H1 (cell line): ENCODE measurements at regions not wholly inside any gene's neighbourhood (a gene's known extent, or its start where the extent isn't known, plus 50 kb on each side); places are given as distances from the start of the nearest gene placed in this dataset.

Source experiments
- CTCF ChIA-PET: fragments of 300-600 bp; sonication (Branson Sonifier 250); formaldehyde crosslinking; loops from one replicate; lab custom pipeline; 2021; ENCODE audit not compliant: partially characterized antibody; lab: Charles Lee
- POLR2A ChIA-PET: fragments of 300-600 bp; sonication (Branson Sonifier 250); formaldehyde crosslinking; loops from one replicate; lab custom pipeline; 2021; ENCODE audit warnings: inconsistent platforms; ENCODE audit not compliant: partially characterized antibody; lab: Charles Lee
- DNase-seq, 2 experiments: peaks; one replicate each; pipeline versions ENCODE4 v3.0.0 to v3.0.0-alpha.2; 2010 to 2022; ENCODE audit warnings: low spot score in 2 of 2, low read depth in 1 of 2, mixed read lengths in 1 of 2
- FAIRE-seq: peaks from 2 replicates; lab custom pipeline; 2011; peaks lifted over from hg19 to GRCh38; lab: Jason Lieb, UNC
- H2AFZ ChIP-seq: 2 replicates; pipeline ENCODE4 v1.8.1; 2012; ENCODE audit warnings: low read length, inconsistent platforms
- H2AK5ac ChIP-seq: 2 replicates; pipeline ENCODE4 v1.6.1; 2013; ENCODE audit warnings: low read depth, low read length
- H2BK120ac ChIP-seq: replicated peaks from 2 replicates; pipeline ENCODE3; 2013; ENCODE audit warnings: low read depth, low read length, inconsistent platforms
- H2BK12ac ChIP-seq: 2 replicates; pipeline ENCODE4 v1.6.1; 2013; ENCODE audit warnings: low read depth, low read length
- H2BK15ac ChIP-seq: 2 replicates; pipeline ENCODE4 v1.6.1; 2013; ENCODE audit warnings: low read length
- H2BK20ac ChIP-seq: 2 replicates; pipeline ENCODE4 v1.6.1; 2013; ENCODE audit warnings: low read length
- H2BK5ac ChIP-seq: 2 replicates; pipeline ENCODE4 v1.6.1; 2013; ENCODE audit warnings: low read depth, low read length
- H3K14ac ChIP-seq: 2 replicates; pipeline ENCODE4 v1.6.1; 2013; ENCODE audit warnings: inconsistent platforms; ENCODE audit not compliant: insufficient read length
- H3K18ac ChIP-seq: 2 replicates; pipeline ENCODE4 v1.6.1; 2013; ENCODE audit warnings: low read length; ENCODE audit errors: extremely low read depth
- H3K23ac ChIP-seq: 2 replicates; pipeline ENCODE4 v1.6.1; 2013; ENCODE audit warnings: inconsistent platforms; ENCODE audit not compliant: insufficient read length
- H3K23me2 ChIP-seq: 2 replicates; pipeline ENCODE4 v1.6.1; 2013; ENCODE audit warnings: low read depth, low read length
- H3K27ac ChIP-seq: 2 replicates; pipeline ENCODE4 v1.6.1; 2011; ENCODE audit warnings: low read depth, low read length, inconsistent platforms
- H3K27me3 ChIP-seq, 4 experiments: replicated peaks in 1 of 4; 1 replicate in 1 of 4; 2 replicates in 3 of 4; pipeline versions ENCODE4 v1.6.1 to v1.8.1; 2011 to 2013; ENCODE audit warnings: low read length in 3 of 4, mild to moderate bottlenecking in 3 of 4, inconsistent platforms in 2 of 4, mixed read lengths in 2 of 4, moderate library complexity in 1 of 4; ENCODE audit not compliant: control insufficient read depth in 3 of 4, insufficient read depth in 3 of 4; ENCODE audit errors: extremely low read depth in 1 of 4
- H3K36me3 ChIP-seq, 4 experiments: 2 replicates each; pipeline versions ENCODE4 v1.6.1 to v1.8.1; 2011 to 2013; ENCODE audit warnings: mild to moderate bottlenecking in 4 of 4, low read length in 3 of 4, moderate library complexity in 2 of 4, control low read depth in 1 of 4, inconsistent platforms in 1 of 4; ENCODE audit not compliant: insufficient read depth in 4 of 4, control insufficient read depth in 2 of 4
- H3K4ac ChIP-seq: replicated peaks from 2 replicates; pipeline ENCODE3; 2013; ENCODE audit warnings: low read length, low read depth, mixed read lengths, inconsistent platforms; ENCODE audit not compliant: insufficient read length
- H3K4me1 ChIP-seq, 4 experiments: replicated peaks in 1 of 4; 1 replicate in 1 of 4; 2 replicates in 3 of 4; pipeline versions ENCODE4 v1.6.1 to v1.8.1; 2011 to 2013; ENCODE audit warnings: low read length in 3 of 4, inconsistent platforms in 2 of 4, mixed read lengths in 1 of 4; ENCODE audit not compliant: insufficient read depth in 4 of 4, control insufficient read depth in 3 of 4
- H3K4me2 ChIP-seq, 2 experiments: 2 replicates each; pipeline versions ENCODE4 v1.6.1 to v1.8.1; 2011 to 2013; ENCODE audit warnings: low read depth in 2 of 2, low read length in 2 of 2, control low read depth in 1 of 2, inconsistent platforms in 1 of 2, mild to moderate bottlenecking in 1 of 2; ENCODE audit not compliant: insufficient read depth in 1 of 2
- H3K4me3 ChIP-seq, 4 experiments: fragments of 200-600, 300-600 bp in 1 of 4; sonication (generic), shearing (Covaris generic), sonication (Bioruptor Twin) in 1 of 4; 2 replicates each; pipeline versions ENCODE4 v1.5.1 to v1.8.1; 2011 to 2016; ENCODE audit warnings: low read length in 4 of 4, low read depth in 3 of 4, control low read depth in 2 of 4, inconsistent platforms in 2 of 4, mild to moderate bottlenecking in 2 of 4, mixed read lengths in 1 of 4, moderate library complexity in 1 of 4; ENCODE audit not compliant: insufficient read depth in 2 of 4; ENCODE audit errors: extremely low read depth in 1 of 4
- H3K56ac ChIP-seq: replicated peaks from 2 replicates; pipeline ENCODE3; 2013; ENCODE audit warnings: low read depth, mild to moderate bottlenecking, mixed read lengths, low read length, inconsistent platforms; ENCODE audit not compliant: insufficient read length
- H3K79me1 ChIP-seq: 2 replicates; pipeline ENCODE4 v1.6.1; 2013; ENCODE audit warnings: low read depth, low read length, control low read depth
- H3K79me2 ChIP-seq, 2 experiments: 2 replicates each; pipeline versions ENCODE4 v1.6.1 to v1.8.1; 2012 to 2013; ENCODE audit warnings: low read length in 2 of 2, mild to moderate bottlenecking in 2 of 2, inconsistent platforms in 1 of 2; ENCODE audit not compliant: insufficient read depth in 2 of 2, control insufficient read depth in 1 of 2
- H3K9ac ChIP-seq, 4 experiments: replicated peaks in 1 of 4; 1 replicate in 1 of 4; 2 replicates in 3 of 4; pipeline versions ENCODE4 v1.6.1 to v1.8.1; 2011 to 2013; ENCODE audit warnings: low read depth in 3 of 4, low read length in 3 of 4, control low read depth in 2 of 4, mild to moderate bottlenecking in 2 of 4, moderate library complexity in 2 of 4, inconsistent platforms in 1 of 4; ENCODE audit errors: extremely low read depth in 1 of 4
- H3K9me3 ChIP-seq, 2 experiments: 2 replicates each; pipeline versions ENCODE4 v1.6.1 to v1.8.1; 2012 to 2013; ENCODE audit warnings: mild to moderate bottlenecking in 2 of 2, moderate library complexity in 2 of 2, control low read depth in 1 of 2, inconsistent platforms in 1 of 2, low read depth in 1 of 2, low read length in 1 of 2, mixed read lengths in 1 of 2; ENCODE audit not compliant: insufficient read depth in 2 of 2
- H4K20me1 ChIP-seq, 2 experiments: replicated peaks in 1 of 2; 2 replicates each; pipeline versions ENCODE3 to v1.8.1; 2011 to 2013; ENCODE audit warnings: inconsistent platforms in 2 of 2, low read length in 2 of 2, mild to moderate bottlenecking in 1 of 2; ENCODE audit not compliant: insufficient read depth in 2 of 2, control insufficient read depth in 1 of 2
- H4K5ac ChIP-seq: 2 replicates; pipeline ENCODE4 v1.6.1; 2013; ENCODE audit warnings: low read length, low read depth, mixed read lengths, inconsistent platforms; ENCODE audit not compliant: insufficient read length
- H4K8ac ChIP-seq: 2 replicates; pipeline ENCODE4 v1.8.0; 2013; ENCODE audit warnings: mild to moderate bottlenecking, moderate library complexity, low read length, inconsistent platforms; ENCODE audit not compliant: insufficient read depth; ENCODE audit errors: extremely low read depth
- H4K91ac ChIP-seq: replicated peaks from 2 replicates; pipeline ENCODE3; 2013; ENCODE audit warnings: low read length, mixed read lengths, inconsistent platforms; ENCODE audit not compliant: insufficient read length
- CBX5 ChIP-seq: fragments of 300-800, 300-1000 bp; sonication (generic); IDR thresholded peaks from 2 replicates; pipeline ENCODE4 v1.7.1; 2016; ENCODE audit warnings: antibody characterized with exemption, low read length, low read depth
- CHD1 ChIP-seq: IDR thresholded peaks from 2 replicates; pipeline ENCODE4 v1.6.1; 2012; ENCODE audit warnings: low read depth, low read length, improper control_type of control experiment
- CREB1 ChIP-seq: IDR thresholded peaks from 2 replicates; pipeline ENCODE4 v1.6.1; 2012; ENCODE audit warnings: inconsistent platforms
- HDAC2 ChIP-seq, 2 experiments: fragments of 300-600 bp in 1 of 2; sonication (generic) in 1 of 2; IDR thresholded peaks; 2 replicates each; pipeline ENCODE4 v1.6.1; 2011 to 2012; ENCODE audit warnings: low read depth in 2 of 2, low read length in 2 of 2, mild to moderate bottlenecking in 2 of 2, moderate library complexity in 2 of 2, borderline replicate concordance in 1 of 2, inconsistent platforms in 1 of 2
- POLR2AphosphoS5 ChIP-seq: IDR thresholded peaks from 2 replicates; pipeline ENCODE4 v1.6.1; 2011; ENCODE audit warnings: low read depth, low read length
- SIN3A ChIP-seq, 2 experiments: IDR thresholded peaks in 1 of 2; conservative IDR thresholded peaks in 1 of 2; 2 replicates each; pipeline ENCODE4 v1.6.1; 2011 to 2012; ENCODE audit warnings: low read length in 2 of 2, improper control_type of control experiment in 1 of 2, low read depth in 1 of 2, mild to moderate bottlenecking in 1 of 2
- SP1 ChIP-seq: IDR thresholded peaks from 2 replicates; pipeline ENCODE4 v1.6.1; 2011; ENCODE audit warnings: low read depth, low read length
- SUZ12 ChIP-seq: fragments of 200-600 bp; sonication (generic); IDR thresholded peaks from 2 replicates; pipeline ENCODE4 v1.6.1; 2012; ENCODE audit warnings: mild to moderate bottlenecking, inconsistent platforms, low read length, moderate library complexity, mixed read lengths
- TEAD4 ChIP-seq: IDR thresholded peaks from 2 replicates; pipeline ENCODE4 v1.6.1; 2012; ENCODE audit warnings: low read depth, low read length, inconsistent platforms, mixed read lengths
- WGBS, 2 experiments: shearing (Covaris generic) in 1 of 2; methylation state at CpG; one replicate each; pipeline versions ENCODE4 v1.1.6 to v1.1.7; 2013 to 2015; ENCODE audit warnings: low lambda C conversion rate in 2 of 2, mixed read lengths in 2 of 2, inconsistent platforms in 1 of 2, low coverage in 1 of 2, missing lambda C conversion rate in 1 of 2; ENCODE audit not compliant: insufficient replicate concordance in 2 of 2, insufficient coverage in 1 of 2, insufficient read length in 1 of 2; ENCODE audit errors: extremely low coverage in 1 of 2, missing lambda C conversion rate in 1 of 2; 5-methylcytosine and 5-hydroxymethylcytosine counted together
- TF ChIP-seq, protein P1 (sequence below): IDR thresholded peaks from 2 replicates; pipeline ENCODE4 v1.6.1; 2012; ENCODE audit warnings: low read length, inconsistent platforms
- TF ChIP-seq, protein P2 (sequence below): IDR thresholded peaks from 2 replicates; pipeline ENCODE4 v1.6.1; 2012; ENCODE audit warnings: inconsistent platforms

DNA sequence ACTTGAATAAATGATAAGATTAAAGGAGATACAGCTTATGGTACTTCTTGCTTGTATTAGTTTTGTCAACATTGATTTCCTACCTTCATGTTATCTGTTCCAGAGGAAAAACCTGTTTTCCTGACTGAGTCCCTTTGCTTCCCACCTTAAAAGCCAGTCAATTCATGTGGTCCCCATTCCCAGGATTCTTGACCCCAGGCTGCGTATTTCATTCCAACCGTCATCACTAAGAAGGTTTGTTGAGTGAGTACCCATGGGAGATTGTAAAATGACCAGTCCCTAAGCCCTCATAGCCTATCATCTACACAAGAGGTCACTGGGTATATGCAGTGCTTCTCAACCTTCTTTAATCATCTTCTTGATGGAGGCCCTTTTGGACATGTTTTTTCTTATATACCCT, 52.2 kb downstream of the BEX3 start:
- no peaks in the 10 kb centered on the region for H3K79me1 ChIP-seq
- no peak overlapping the region for H3K4me2 ChIP-seq
- H3K23me2 ChIP-seq: no peaks in the 10 kb centered on the region
- WGBS, 2 experiments: 81% methylated on average over 2 of the region's 2 CpGs; no CpG with 5 or more reads in 1 of the 2 experiments
- no peak overlapping the region for H3K18ac ChIP-seq
- H2BK120ac ChIP-seq: no peak overlapping the region
- H2BK15ac ChIP-seq: no peak overlapping the region
- H3K36me3 ChIP-seq: no peaks in the 10 kb centered on the region
- no peaks in the 10 kb centered on the region for H3K27me3 ChIP-seq
- H4K20me1 ChIP-seq: no peaks in the 10 kb centered on the region
- no peaks in the 10 kb centered on the region for H3K79me2 ChIP-seq
- H4K5ac ChIP-seq: no peak overlapping the region
- no peak overlapping the region for H3K4me3 ChIP-seq
- H3K4ac ChIP-seq: no peak overlapping the region
- FAIRE-seq: no peak
- H3K56ac ChIP-seq: no peak overlapping the region
- H3K14ac ChIP-seq: no peak overlapping the region
- peaks cover 2 to 6% (median 5%) of the 10 kb centered on the region in 4 experiments; a peak in 6 of 7 replicates for H3K4me1 ChIP-seq
- no peak overlapping the region for H3K27ac ChIP-seq
- no peak overlapping the region for H4K8ac ChIP-seq
- no peak overlapping the region for H2AFZ ChIP-seq
- POLR2A ChIA-PET: interaction anchor here (1.8 kb wide), 1 partner anchor 11 kb away, joined by 3 read pairs; no protein-coding TSS in a partner anchor
- H4K91ac ChIP-seq: no peak overlapping the region
- H3K9ac ChIP-seq: no peak overlapping the region
- H2BK5ac ChIP-seq: no peak overlapping the region; the same call in 1 of the 2 replicates
- H2BK20ac ChIP-seq: no peak overlapping the region
- CTCF ChIA-PET: interaction anchor here (2.0 kb wide), 1 partner anchor 35 kb away, joined by 8 read pairs; no protein-coding TSS in a partner anchor
- H3K9me3 ChIP-seq: no peaks in the 10 kb centered on the region
- H2AK5ac ChIP-seq: no peak overlapping the region
- H2BK12ac ChIP-seq: no peak overlapping the region
- DNase-seq: no peak
- H3K23ac ChIP-seq: no peak overlapping the region
- TF ChIP-seq TEAD4: no peak
- TF ChIP-seq, protein P1, sequence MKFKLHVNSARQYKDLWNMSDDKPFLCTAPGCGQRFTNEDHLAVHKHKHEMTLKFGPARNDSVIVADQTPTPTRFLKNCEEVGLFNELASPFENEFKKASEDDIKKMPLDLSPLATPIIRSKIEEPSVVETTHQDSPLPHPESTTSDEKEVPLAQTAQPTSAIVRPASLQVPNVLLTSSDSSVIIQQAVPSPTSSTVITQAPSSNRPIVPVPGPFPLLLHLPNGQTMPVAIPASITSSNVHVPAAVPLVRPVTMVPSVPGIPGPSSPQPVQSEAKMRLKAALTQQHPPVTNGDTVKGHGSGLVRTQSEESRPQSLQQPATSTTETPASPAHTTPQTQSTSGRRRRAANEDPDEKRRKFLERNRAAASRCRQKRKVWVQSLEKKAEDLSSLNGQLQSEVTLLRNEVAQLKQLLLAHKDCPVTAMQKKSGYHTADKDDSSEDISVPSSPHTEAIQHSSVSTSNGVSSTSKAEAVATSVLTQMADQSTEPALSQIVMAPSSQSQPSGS: no peak
- no peak for TF ChIP-seq CREB1
- TF ChIP-seq CHD1: no peak
- TF ChIP-seq CBX5: no peak
- no peak for TF ChIP-seq SUZ12
- TF ChIP-seq POLR2AphosphoS5: no peak
- TF ChIP-seq SIN3A (conservative IDR thresholded peaks at IDR 0.05 in 1 of 2, IDR thresholded peaks at IDR 0.05 in 1 of 2; ENCODE audit: low read depth in 1 of 2, low read length in 2 of 2): no peak
- no peak for TF ChIP-seq HDAC2 (IDR thresholded peaks at IDR 0.05; ENCODE audit: borderline replicate concordance in 1 of 2, low read depth in 2 of 2, low read length in 2 of 2)
- TF ChIP-seq, protein P2, sequence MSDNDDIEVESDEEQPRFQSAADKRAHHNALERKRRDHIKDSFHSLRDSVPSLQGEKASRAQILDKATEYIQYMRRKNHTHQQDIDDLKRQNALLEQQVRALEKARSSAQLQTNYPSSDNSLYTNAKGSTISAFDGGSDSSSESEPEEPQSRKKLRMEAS: no peak
- TF ChIP-seq SP1: no peak
